Osteoblast (primary cell): ENCODE measurements at regions not wholly inside any gene's neighbourhood (a gene's known extent, or its start where the extent isn't known, plus 50 kb on each side); places are given as distances from the start of the nearest gene placed in this dataset.
"Not testable (repeated sequence)": the region's sequence is repeated elsewhere in the genome, so short reads cannot be mapped to it uniquely, and the experiment has no call there.

Experiments
- DNase-seq: peaks from one replicate; pipeline ENCODE4 v3.0.0; 2011; ENCODE audit warnings: low spot score, mixed read lengths; ENCODE audit not compliant: insufficient read length; ENCODE audit errors: missing footprints
- H2AFZ ChIP-seq: 2 replicates; pipeline ENCODE4 v1.6.0; 2011; ENCODE audit warnings: mild to moderate bottlenecking, low read length
- H3K27ac ChIP-seq: 2 replicates; pipeline ENCODE4 v1.5.1; 2011; ENCODE audit warnings: mild to moderate bottlenecking, low read depth, low read length, moderate library complexity
- H3K27me3 ChIP-seq: 2 replicates; pipeline ENCODE4 v1.6.0; 2012; ENCODE audit warnings: mild to moderate bottlenecking, control low read depth, inconsistent platforms, low read length, moderate library complexity; ENCODE audit not compliant: insufficient read depth
- H3K36me3 ChIP-seq: 2 replicates; pipeline ENCODE4 v1.5.1; 2011; ENCODE audit warnings: mild to moderate bottlenecking, low read length, control low read depth, moderate library complexity; ENCODE audit not compliant: insufficient read depth
- H3K4me1 ChIP-seq: 2 replicates; pipeline ENCODE4 v1.5.1; 2011; ENCODE audit warnings: mild to moderate bottlenecking, low read length, control low read depth, moderate library complexity; ENCODE audit not compliant: insufficient read depth
- H3K4me2 ChIP-seq: 2 replicates; pipeline ENCODE4 v1.6.0; 2011; ENCODE audit warnings: mild to moderate bottlenecking, low read length; ENCODE audit not compliant: insufficient read depth
- H3K4me3 ChIP-seq: fragments of 200-600 bp; sonication (generic); 3 replicates; pipeline ENCODE4 v1.5.1; 2012; ENCODE audit warnings: mild to moderate bottlenecking, low read length, inconsistent platforms; ENCODE audit not compliant: insufficient read depth
- H3K79me2 ChIP-seq: 2 replicates; pipeline ENCODE4 v1.6.0; 2012; ENCODE audit warnings: mild to moderate bottlenecking, low read length, control low read depth, inconsistent platforms; ENCODE audit not compliant: insufficient read depth
- H3K9me3 ChIP-seq: 2 replicates; pipeline ENCODE4 v1.5.1; 2011; ENCODE audit warnings: low read depth, low read length, control low read depth
- H4K20me1 ChIP-seq: 2 replicates; pipeline ENCODE4 v1.6.0; 2012; ENCODE audit warnings: mild to moderate bottlenecking, low read length, control low read depth; ENCODE audit not compliant: insufficient read depth
- TF ChIP-seq, protein P1 (sequence below): IDR thresholded peaks from 2 replicates; pipeline ENCODE4 v1.5.1; 2011; ENCODE audit warnings: mild to moderate bottlenecking, low read depth, low read length, moderate library complexity; ENCODE audit errors: extremely low read depth

DNA sequence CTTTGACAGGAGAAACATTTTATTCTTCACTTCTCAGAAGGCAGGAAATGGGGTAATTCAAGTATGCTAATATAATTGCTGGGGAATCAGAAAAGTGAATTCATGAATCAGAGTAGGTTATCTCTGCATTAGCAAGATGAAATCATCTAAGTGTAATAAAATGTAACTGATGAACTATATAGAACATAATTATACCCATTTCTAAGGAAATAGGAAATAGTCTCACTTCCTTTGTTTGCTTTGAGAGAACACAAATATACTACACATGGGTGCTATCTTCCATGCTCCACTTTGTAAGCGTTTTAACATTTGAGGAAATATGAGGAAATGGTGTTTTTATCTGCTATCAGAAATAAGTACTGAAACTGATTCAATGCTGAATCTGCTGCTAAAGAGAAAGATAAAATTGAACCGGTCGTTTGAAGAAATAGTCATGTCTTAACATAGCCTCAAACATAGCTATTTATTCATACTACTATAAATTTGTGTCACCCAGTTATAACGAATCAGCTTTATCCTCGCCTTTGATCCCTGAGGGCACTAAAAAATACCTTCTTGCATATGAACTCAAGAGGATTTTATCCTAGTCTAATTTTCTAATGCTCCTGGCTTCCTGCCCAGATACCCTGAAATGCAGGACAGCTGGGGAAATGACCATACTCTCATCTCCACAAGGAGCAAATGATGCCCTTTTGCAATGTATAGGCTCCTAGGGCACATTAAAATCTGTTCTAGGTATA lies 696.0 kb downstream of the C12orf50 start:
- no peaks in the 10 kb centered on the region for H3K4me1 ChIP-seq
- no peaks in the 10 kb centered on the region for H3K36me3 ChIP-seq
- no peak overlapping the region for H2AFZ ChIP-seq
- no peaks in the 10 kb centered on the region for H3K79me2 ChIP-seq
- H4K20me1 ChIP-seq, result no peaks in the 10 kb centered on the region
- no peaks in the 10 kb centered on the region for H3K9me3 ChIP-seq
- no peak overlapping the region for H3K4me2 ChIP-seq
- DNase-seq, result no peak
- H3K27me3 ChIP-seq, result no peaks in the 10 kb centered on the region
- no peak overlapping the region for H3K4me3 ChIP-seq
- no peak overlapping the region for H3K27ac ChIP-seq
- TF ChIP-seq, protein P1, sequence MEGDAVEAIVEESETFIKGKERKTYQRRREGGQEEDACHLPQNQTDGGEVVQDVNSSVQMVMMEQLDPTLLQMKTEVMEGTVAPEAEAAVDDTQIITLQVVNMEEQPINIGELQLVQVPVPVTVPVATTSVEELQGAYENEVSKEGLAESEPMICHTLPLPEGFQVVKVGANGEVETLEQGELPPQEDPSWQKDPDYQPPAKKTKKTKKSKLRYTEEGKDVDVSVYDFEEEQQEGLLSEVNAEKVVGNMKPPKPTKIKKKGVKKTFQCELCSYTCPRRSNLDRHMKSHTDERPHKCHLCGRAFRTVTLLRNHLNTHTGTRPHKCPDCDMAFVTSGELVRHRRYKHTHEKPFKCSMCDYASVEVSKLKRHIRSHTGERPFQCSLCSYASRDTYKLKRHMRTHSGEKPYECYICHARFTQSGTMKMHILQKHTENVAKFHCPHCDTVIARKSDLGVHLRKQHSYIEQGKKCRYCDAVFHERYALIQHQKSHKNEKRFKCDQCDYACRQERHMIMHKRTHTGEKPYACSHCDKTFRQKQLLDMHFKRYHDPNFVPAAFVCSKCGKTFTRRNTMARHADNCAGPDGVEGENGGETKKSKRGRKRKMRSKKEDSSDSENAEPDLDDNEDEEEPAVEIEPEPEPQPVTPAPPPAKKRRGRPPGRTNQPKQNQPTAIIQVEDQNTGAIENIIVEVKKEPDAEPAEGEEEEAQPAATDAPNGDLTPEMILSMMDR, result no peak

DNA sequence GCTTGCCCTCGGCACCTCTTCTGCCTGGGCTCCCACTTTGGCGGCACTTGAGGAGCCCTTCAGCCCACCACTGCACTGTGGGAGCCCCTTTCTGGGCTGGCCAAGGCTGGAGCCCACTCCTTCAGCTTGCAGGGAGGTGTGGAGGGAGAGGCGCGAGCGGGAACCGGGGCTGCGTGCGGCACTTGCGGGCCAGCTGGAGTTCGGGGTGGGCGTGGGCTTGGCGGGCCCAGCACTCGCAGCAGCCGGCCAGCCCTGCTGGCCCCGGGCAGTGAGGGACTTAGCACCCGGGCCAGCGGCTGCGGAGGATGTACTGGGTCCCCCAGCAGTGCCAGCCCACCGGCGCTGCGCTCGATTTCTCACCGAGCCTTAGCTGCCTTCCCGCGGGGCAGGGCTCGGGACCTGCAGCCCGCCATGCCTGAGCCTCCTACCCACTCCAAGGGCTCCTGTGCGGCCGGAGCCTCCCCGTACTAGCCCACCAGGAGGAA lies 699.1 kb downstream of the C12orf50 start:
- not testable (repeated sequence) for H2AFZ ChIP-seq, H3K9me3 ChIP-seq, H3K36me3 ChIP-seq, H3K79me2 ChIP-seq, H3K27ac ChIP-seq, H3K27me3 ChIP-seq, H3K4me2 ChIP-seq, H3K4me1 ChIP-seq, H3K4me3 ChIP-seq, DNase-seq, H4K20me1 ChIP-seq

DNA sequence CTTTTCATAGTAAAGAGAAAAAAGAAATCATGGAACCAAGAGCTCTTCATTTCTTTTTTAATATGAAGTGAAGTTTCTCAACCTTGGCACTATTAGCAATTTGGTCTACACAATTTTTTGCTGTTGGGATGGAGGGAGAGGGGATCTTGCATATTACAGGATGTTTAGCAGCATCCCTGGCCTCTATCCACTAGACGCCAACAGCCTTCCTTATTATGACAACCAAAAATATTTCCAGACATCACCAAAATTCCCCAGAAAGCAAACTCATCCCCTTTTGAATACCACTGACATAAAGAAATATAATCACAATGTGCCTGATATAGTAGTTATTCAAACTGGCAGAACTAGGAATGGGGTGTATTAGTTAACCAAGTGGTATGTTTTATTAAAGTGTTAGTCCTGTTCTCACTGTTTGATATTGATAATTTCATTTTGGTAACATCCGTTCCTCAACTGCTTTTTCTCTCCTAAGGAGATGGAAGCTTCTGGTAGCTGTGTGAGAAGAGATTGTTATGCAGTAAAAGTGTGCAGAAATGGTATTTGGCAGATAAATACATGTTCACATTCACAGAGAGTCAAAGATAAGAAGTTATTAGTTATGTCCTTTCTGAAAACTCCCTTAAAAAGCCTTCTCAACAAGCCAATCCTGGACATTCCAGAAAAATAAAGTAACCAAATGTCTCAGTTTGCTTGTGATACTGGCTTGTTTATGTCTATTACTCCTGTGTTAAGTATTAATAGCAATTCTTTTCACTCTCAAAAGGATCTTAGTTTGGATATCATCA lies 699.9 kb downstream of the C12orf50 start:
- Histone ChIP-seq H3K4me2 (no peak overlapping the region), H3K9me3 (no peaks in the 10 kb centered on the region), H2AFZ (no peak overlapping the region), H3K79me2 (no peaks in the 10 kb centered on the region), H3K27me3 (no peaks in the 10 kb centered on the region), H3K4me3 (no peak overlapping the region), H3K4me1 (no peaks in the 10 kb centered on the region), H4K20me1 (no peaks in the 10 kb centered on the region), H3K27ac (no peak overlapping the region), H3K36me3 (no peaks in the 10 kb centered on the region)
- TF ChIP-seq, protein P1, result no peak
- DNase-seq, result no peak

DNA sequence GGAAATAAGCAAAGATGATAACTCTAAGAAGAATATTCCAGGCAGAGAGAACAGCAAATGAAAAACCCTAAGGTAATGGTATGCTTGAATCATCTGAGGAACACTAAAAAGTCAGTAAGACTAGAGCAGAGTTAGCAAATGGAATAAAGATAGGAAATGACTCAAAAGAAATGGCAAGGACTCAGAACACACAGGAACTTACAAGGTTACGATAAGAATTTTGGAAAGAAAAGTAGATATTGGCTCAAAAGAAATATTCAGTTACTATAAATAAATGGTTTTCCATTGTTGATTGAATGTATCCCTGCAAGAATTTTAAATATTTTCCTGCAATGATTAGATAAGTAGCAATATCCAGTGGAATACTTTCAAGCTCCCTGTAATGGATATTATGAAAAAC lies 705.8 kb downstream of the C12orf50 start:
- Histone ChIP-seq H3K27ac (no peak overlapping the region), H3K79me2 (no peaks in the 10 kb centered on the region), H3K4me2 (no peak overlapping the region), H2AFZ (no peak overlapping the region), H3K9me3 (no peaks in the 10 kb centered on the region), H3K27me3 (no peaks in the 10 kb centered on the region), H3K4me1 (peaks cover 8% of the 10 kb centered on the region), H3K36me3 (no peaks in the 10 kb centered on the region), H3K4me3 (no peak overlapping the region), H4K20me1 (no peaks in the 10 kb centered on the region)
- DNase-seq, result no peak
- TF ChIP-seq, protein P1, result no peak
